NCI-H1417 treated with DMSO at 0.1 percent for 48 hours (cell line): ENCODE measurements at regions not wholly inside any gene's neighbourhood (a gene's known extent, or its start where the extent isn't known, plus 50 kb on each side); places are given as distances from the start of the nearest gene placed in this dataset.

ENCODE experiments used
- DNase-seq: peaks from one replicate; lab custom pipeline; 2025; lab: John Stamatoyannopoulos, UW

GRCh38 chr2:150312271-150312670, 175.2 kb downstream of the RND3 start:
- no peak for DNase-seq

GRCh38 chr2:150309311-150310080, 178.0 kb downstream of the RND3 start:
- no peak for DNase-seq

GRCh38 chr2:150307258-150307657, 180.2 kb downstream of the RND3 start:
- DNase-seq = no peak

GRCh38 chr2:150303281-150303680, 184.2 kb downstream of the RND3 start:
- DNase-seq = no peak

GRCh38 chr2:150298571-150299305, 188.7 kb downstream of the RND3 start:
- no peak for DNase-seq

- DNase-seq = peak; percentile 18
These were observed 190.5 kb downstream of the RND3 start for GRCh38 chr2:150296770-150297546.

GRCh38 chr2:150295544-150295943, 191.9 kb downstream of the RND3 start:
- no peak for DNase-seq

GRCh38 chr2:150293771-150294170, 193.7 kb downstream of the RND3 start:
- no peak for DNase-seq

GRCh38 chr2:150292807-150293206, 194.7 kb downstream of the RND3 start:
- no peak for DNase-seq

GRCh38 chr2:150292192-150292591, 195.3 kb downstream of the RND3 start:
- DNase-seq = no peak

- DNase-seq = no peak
These were observed 200.6 kb downstream of the RND3 start for GRCh38 chr2:150286730-150287362.

- no peak for DNase-seq
These were observed 203.4 kb downstream of the RND3 start for GRCh38 chr2:150284116-150284515.

GRCh38 chr2:150282771-150283371, 204.6 kb downstream of the RND3 start:
- no peak for DNase-seq

GRCh38 chr2:150282357-150282756, 205.1 kb downstream of the RND3 start:
- no peak for DNase-seq

- DNase-seq = no peak
These were observed 207.2 kb downstream of the RND3 start for GRCh38 chr2:150280231-150280630.

- DNase-seq = no peak
These were observed 207.8 kb downstream of the RND3 start for GRCh38 chr2:150279686-150280085.

- no peak for DNase-seq
These were observed 210.7 kb downstream of the RND3 start for GRCh38 chr2:150276737-150277136.

- no peak for DNase-seq
These were observed 213.4 kb downstream of the RND3 start for GRCh38 chr2:150274108-150274507.

- DNase-seq = no peak
These were observed 215.3 kb downstream of the RND3 start for GRCh38 chr2:150271952-150272802.

- no peak for DNase-seq
These were observed 219.6 kb downstream of the RND3 start for GRCh38 chr2:150267651-150268415.
